NB4 (cell line): ENCODE measurements at regions not wholly inside any gene's neighbourhood (a gene's known extent, or its start where the extent isn't known, plus 50 kb on each side); places are given as distances from the start of the nearest gene placed in this dataset.

Experiments used
- CTCF ChIP-seq: IDR thresholded peaks from one replicate; pipeline ENCODE4 v1.5.1; 2012; ENCODE audit warnings: low read depth, low read length
- MAX ChIP-seq: IDR thresholded peaks from 2 replicates; pipeline ENCODE4 v1.6.1; 2011; ENCODE audit warnings: low read depth, low read length
- POLR2A ChIP-seq: IDR thresholded peaks from 2 replicates; pipeline ENCODE4 v1.6.1; 2011; ENCODE audit warnings: mild to moderate bottlenecking; ENCODE audit not compliant: insufficient read length; ENCODE audit errors: extremely low read depth

DNA sequence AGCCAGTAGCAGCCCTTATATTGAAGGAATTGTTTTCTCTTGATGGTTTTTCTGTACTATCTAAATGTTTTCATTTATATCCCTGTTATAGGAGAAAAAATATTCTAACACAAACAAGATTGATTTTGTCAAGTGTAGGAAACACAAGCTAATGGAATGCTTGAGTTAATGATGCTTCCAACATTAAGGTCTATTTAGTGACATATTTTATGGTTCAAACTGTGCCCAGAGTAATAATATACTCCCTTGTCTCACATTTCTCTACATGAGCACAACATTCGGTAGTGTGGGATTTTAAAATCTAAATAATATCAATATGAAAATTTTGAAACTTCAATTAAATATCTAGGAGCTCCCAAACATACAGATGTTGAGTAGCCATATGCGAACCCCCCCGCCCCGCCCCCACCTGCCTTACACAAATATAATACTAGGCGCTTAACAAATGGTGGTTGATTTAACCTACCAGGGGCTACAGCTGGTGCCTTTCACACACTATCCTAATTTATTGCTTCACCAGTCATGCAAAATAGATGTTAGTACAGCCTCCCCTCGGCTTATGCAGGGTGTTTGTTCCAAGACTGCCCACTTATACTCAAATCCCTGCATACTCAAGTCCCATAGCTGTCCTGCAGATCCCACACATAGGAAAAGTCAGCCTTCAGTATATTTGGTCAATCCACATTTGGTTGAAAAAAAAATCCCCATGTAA is 124.1 kb upstream of the ACO1 start:
- TF ChIP-seq POLR2A = no peak
- no peak for TF ChIP-seq CTCF
- no peak for TF ChIP-seq MAX
